GM06990 (cell line): ENCODE measurements at regions not wholly inside any gene's neighbourhood (a gene's known extent, or its start where the extent isn't known, plus 50 kb on each side); places are given as distances from the start of the nearest gene placed in this dataset.

Experiments
- DNase-seq: peaks from one replicate; pipeline ENCODE4 v3.0.0-alpha.2; 2011; ENCODE audit not compliant: insufficient read length; ENCODE audit errors: extremely low read depth
- H3K27me3 ChIP-seq: replicated peaks from 2 replicates; pipeline ENCODE4 v1.6.0; 2011; ENCODE audit warnings: low read length; ENCODE audit not compliant: control insufficient read depth, insufficient read depth
- H3K36me3 ChIP-seq: 2 replicates; pipeline ENCODE4 v1.5.1; 2011; ENCODE audit warnings: low read length; ENCODE audit not compliant: control insufficient read depth, insufficient read depth
- H3K4me3 ChIP-seq: replicated peaks from 2 replicates; pipeline ENCODE4 v1.5.1; 2011; ENCODE audit warnings: low read depth, mild to moderate bottlenecking, control low read depth, low read length
- CTCF ChIP-seq: IDR thresholded peaks from 2 replicates; pipeline ENCODE4 v1.5.1; 2011; ENCODE audit warnings: low read length, control low read depth, mild to moderate bottlenecking, inconsistent platforms; ENCODE audit not compliant: insufficient read depth, poor library complexity, severe bottlenecking

DNA sequence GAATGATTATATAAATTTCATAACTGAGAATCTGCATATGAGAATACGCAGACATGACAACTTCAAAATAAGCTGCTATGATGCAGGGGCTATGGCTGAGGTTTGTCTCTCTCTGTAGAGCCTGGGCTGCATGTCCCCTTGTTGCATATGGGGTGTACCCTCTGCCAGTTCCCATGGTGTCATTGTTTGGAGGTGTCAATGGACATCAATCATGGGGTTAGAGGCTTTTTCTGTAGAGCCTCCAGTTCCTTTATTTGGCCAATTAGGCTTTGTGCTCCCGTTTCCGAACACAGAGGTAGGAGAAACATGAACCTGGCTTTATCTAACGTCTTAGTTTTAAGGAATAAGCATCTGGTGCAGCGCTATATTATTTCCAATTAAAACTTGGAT is 77.3 kb upstream of the RARB start:
- H3K4me3 ChIP-seq = no peak overlapping the region
- TF ChIP-seq CTCF = no peak
- no peaks in the 10 kb centered on the region for H3K27me3 ChIP-seq
- no peaks in the 10 kb centered on the region for H3K36me3 ChIP-seq
- DNase-seq = no peak

GRCh38 chr3:25354071-25354470 is 74.0 kb upstream of the RARB start:
- no peak for TF ChIP-seq CTCF
- Histone ChIP-seq H3K27me3 (no peaks in the 10 kb centered on the region), H3K4me3 (no peak overlapping the region), H3K36me3 (no peaks in the 10 kb centered on the region)
- no peak for DNase-seq

- Histone ChIP-seq H3K27me3 (no peaks in the 10 kb centered on the region), H3K36me3 (no peaks in the 10 kb centered on the region), H3K4me3 (no peak overlapping the region)
- no peak for DNase-seq
- TF ChIP-seq CTCF = no peak
Measured at GRCh38 chr3:25355034-25355885, 72.8 kb upstream of the RARB start.

DNA sequence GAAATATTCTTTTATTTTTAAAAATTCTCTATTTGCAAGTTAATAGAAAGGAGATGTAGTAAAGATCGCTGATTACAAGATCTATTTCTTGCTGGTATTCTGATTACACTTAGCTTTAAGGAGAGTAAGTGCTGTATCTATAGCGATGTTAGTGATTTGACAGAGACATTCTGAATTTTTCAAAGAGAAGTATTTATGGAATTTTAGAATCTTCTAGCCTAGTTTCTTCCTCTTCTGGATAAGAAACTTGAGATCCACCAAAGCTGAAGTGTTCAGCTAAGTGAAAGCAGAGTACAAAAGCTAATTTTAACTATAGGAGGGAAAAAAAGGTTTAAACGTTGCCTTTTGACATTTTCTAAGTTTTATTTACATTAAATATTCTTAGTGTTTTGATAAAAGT is 72.1 kb upstream of the RARB start:
- no peak for TF ChIP-seq CTCF
- Histone ChIP-seq H3K4me3 (no peak overlapping the region), H3K27me3 (no peaks in the 10 kb centered on the region), H3K36me3 (no peaks in the 10 kb centered on the region)
- no peak for DNase-seq

- no peaks in the 10 kb centered on the region for H3K36me3 ChIP-seq
- no peaks in the 10 kb centered on the region for H3K27me3 ChIP-seq
- DNase-seq = no peak
- H3K4me3 ChIP-seq = no peak overlapping the region
- no peak for TF ChIP-seq CTCF
Measured at GRCh38 chr3:25362118-25362517, 65.9 kb upstream of the RARB start.
